Epithelial cell of proximal tubule (primary cell): ENCODE measurements at regions not wholly inside any gene's neighbourhood (a gene's known extent, or its start where the extent isn't known, plus 50 kb on each side); places are given as distances from the start of the nearest gene placed in this dataset.
"Not testable (repeated sequence)": the region's sequence is repeated elsewhere in the genome, so short reads cannot be mapped to it uniquely, and the experiment has no call there.

Experiments
- DNase-seq: peaks from one replicate; pipeline ENCODE4 v3.0.0-alpha.2; 2011; ENCODE audit warnings: low read depth
- H3K4me3 ChIP-seq: 2 replicates; pipeline ENCODE4 v1.5.1; 2011; ENCODE audit warnings: low read depth, mild to moderate bottlenecking, low read length
- CTCF ChIP-seq: conservative IDR thresholded peaks from 2 replicates; pipeline ENCODE4 v1.5.1; 2012; ENCODE audit warnings: low read depth, mild to moderate bottlenecking, low read length

- no peak for DNase-seq
- no peak for TF ChIP-seq CTCF
Observed at GRCh38 chr1:178039891-178040290, 54.0 kb upstream of the RASAL2 start.

GRCh38 chr1:178043940-178044339, 50.0 kb upstream of the RASAL2 start:
- not testable (repeated sequence) for H3K4me3 ChIP-seq, DNase-seq

More at GRCh38 chr1:178039891-178040290, 54.0 kb upstream of the RASAL2 start:
- H3K4me3 ChIP-seq, result no peak overlapping the region
